GM18505 (cell line): ENCODE measurements at regions not wholly inside any gene's neighbourhood (a gene's known extent, or its start where the extent isn't known, plus 50 kb on each side); places are given as distances from the start of the nearest gene placed in this dataset.

Experiments
- ATAC-seq: cut with Tn5 transposase; IDR thresholded peaks from one replicate; pipeline ENCODE4 v1.9.1; 2021; ENCODE audit not compliant: unreplicated experiment
- POLR2A ChIP-seq: IDR thresholded peaks from 4 replicates; pipeline ENCODE4 v1.6.1; 2011; ENCODE audit warnings: borderline replicate concordance; ENCODE audit not compliant: insufficient read depth, insufficient read length; ENCODE audit errors: extremely low read depth

DNA sequence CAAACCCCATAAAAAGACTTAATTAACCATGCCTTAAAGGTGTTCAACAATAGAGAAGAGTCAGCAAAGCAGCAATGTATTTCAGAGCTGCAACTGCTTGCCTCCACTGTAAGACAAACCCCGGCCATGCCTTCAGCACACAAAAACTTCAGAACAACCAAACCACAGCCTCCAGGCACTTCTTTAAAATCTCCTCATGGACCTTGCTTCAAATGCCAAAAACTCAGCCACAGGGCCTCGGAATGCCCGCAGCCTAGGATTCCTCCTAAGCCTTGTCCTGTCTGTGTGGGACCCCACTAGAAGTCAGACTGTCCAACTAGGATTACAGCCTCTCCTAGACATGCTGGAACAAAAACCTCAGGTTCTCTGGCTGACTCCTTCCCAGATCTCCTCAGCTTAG, 208.1 kb upstream of the DUSP10 start:
- no peak for ATAC-seq
- no peak for TF ChIP-seq POLR2A

DNA sequence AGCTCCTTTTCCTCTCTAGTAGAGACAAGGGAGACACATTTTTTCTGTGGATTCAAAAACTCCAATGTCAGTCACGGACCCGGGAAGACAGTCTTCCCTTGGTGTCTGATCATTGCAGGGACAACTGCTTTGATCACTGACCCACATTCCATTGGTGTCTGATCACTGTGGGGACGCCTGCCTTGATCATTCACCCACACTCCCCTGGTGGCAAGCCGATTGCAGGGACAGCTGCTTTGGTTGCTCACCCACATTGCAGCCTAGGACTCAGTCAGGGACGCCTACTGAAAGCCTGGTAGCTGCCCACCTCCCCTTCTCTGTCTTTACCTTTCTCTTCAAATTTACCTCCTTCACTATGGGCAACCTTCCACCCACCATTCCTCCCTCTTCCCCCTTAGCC, 206.6 kb upstream of the DUSP10 start:
- no peak for TF ChIP-seq POLR2A
- no peak for ATAC-seq

DNA sequence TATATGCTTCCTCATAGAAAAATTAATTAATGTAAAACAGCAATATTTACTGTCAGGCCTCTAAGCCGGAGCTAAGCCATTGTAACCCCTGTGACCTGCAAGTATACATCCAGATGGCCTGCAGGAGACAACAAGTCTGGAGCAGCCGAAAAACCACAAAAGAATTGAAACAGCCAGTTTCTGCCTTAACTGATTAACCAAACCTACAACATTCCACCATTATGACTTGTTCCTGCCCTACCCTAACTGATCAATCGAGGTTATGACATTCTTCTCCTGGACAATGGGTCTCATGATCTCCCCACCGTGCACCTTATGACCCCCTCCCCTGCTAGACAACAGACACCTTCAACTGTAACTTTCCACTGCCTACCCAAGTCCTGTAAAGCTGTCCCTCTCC, 205.8 kb upstream of the DUSP10 start:
- no peak for ATAC-seq

DNA sequence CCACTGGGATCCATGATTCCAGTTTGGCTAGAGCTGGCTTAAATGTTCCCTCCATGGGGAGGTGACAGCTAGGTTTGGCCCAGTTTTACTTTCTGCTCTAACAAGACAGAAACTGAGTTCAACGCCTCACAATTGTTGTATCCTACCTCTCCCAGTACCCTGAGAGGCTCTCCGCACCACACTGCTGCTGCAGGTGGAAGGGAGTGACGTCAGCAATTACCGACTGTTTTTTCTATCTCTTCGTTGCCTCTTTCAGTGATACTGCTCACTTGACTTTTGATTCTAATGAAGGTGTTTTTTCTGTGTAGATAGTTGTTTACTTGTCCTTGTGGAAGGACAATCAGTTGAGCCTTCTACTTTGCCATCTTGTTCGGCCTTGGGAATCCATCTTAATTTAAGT, 204.9 kb upstream of the DUSP10 start:
- ATAC-seq, result no peak
- TF ChIP-seq POLR2A, result no peak

More for the DNA sequence above, 205.8 kb upstream of the DUSP10 start:
- no peak for TF ChIP-seq POLR2A

GRCh38 chr1:221945669-221946068, 203.8 kb upstream of the DUSP10 start:
- ATAC-seq, result no peak
- TF ChIP-seq POLR2A, result no peak

DNA sequence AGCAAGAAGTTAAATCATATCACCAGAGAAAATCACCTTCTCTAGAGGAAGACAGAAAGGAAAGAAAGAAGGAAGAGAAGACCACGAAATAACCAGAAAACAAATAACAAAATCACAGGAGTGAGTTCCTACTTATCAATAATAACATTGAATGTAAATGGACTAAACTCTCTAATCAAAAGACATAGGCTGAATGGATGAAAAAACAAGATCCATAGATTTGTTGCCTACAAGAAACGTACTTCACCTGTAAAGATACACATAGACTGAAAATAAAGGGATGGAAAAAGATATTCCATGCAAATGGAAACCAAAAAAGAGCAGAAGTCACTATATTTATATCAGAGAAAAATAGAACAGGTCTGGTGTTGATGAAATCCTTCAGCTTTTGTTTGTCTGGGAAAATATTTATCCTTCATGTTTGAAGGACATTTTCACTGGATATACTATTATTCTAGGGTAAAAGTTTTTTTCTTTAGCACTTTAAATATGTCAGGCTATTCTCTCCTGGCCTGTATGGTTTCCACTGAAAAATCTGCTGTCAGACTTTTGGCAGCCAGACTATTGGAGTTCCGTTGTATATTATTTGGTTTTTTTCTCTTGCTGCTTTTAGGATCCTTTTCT, 202.5 kb upstream of the DUSP10 start:
- ATAC-seq, result no peak
- no peak for TF ChIP-seq POLR2A

DNA sequence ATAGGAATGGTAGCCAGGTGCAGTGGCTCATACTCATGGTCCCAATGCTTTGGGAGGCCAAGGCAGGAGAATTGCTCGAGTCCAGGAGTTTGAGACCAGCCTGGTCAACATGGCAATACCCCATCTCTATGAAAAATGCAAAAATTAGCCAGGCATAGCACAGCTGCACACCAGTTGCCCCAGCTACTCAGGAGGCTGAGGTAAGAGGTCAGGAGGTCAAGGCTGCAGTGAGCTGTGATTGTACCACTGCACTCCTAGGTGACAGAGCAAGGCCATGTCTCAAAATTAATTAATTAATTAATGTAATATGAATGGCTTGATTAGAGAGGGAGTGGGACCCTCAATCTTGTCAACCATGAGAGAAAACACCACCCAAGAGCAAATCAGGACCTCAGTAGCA, 198.7 kb upstream of the DUSP10 start:
- TF ChIP-seq POLR2A, result no peak
- no peak for ATAC-seq

DNA sequence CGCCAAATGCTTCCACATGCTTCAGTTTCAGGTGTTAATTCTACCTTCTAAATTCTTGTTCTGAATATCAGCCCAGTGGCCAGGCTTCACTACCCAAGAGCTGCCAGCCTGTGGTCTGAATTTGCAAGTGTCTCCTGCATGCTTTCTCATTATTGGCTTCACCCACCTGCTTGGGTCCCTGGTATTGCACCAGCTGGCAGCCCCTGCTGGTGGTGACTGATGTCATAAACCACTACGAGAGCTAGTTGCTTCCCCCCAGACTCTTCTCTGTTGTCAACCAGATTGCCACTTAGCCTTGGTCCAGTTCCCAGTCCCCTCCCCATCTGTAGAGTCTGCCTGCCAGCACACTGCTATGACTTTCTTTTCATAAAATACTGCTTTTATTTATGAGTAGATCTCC, 197.7 kb upstream of the DUSP10 start:
- peak; percentile 80 for ATAC-seq
- TF ChIP-seq POLR2A, result no peak

- TF ChIP-seq POLR2A, result no peak
- peak; percentile 39 for ATAC-seq
Observed at GRCh38 chr1:221937155-221937953, 195.5 kb upstream of the DUSP10 start.

DNA sequence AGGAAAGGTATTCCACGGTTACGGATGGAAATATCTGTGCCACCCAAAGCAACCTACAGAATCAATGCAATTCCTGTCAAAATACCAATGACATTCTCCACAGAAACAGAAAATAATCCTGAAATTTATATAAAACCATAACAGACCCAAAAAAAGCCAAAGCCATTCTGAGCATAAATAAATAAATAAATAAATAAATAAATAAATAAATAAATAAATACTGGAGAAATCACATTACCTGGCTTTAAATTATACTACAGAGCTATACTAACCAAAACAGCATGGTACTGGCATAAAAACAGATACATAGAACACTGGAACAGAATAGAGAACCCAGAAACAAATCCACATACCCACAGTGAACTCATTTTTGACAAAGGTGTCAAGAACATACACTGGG, 191.9 kb upstream of the DUSP10 start:
- ATAC-seq, result no peak
- no peak for TF ChIP-seq POLR2A

GRCh38 chr1:221926441-221926840, 184.6 kb upstream of the DUSP10 start:
- no peak for TF ChIP-seq POLR2A
- ATAC-seq, result no peak

- no peak for ATAC-seq
- TF ChIP-seq POLR2A, result no peak
Observed at GRCh38 chr1:221925947-221926346, 184.1 kb upstream of the DUSP10 start.

- ATAC-seq, result no peak
- no peak for TF ChIP-seq POLR2A
Observed at GRCh38 chr1:221923929-221924598, 182.2 kb upstream of the DUSP10 start.

DNA sequence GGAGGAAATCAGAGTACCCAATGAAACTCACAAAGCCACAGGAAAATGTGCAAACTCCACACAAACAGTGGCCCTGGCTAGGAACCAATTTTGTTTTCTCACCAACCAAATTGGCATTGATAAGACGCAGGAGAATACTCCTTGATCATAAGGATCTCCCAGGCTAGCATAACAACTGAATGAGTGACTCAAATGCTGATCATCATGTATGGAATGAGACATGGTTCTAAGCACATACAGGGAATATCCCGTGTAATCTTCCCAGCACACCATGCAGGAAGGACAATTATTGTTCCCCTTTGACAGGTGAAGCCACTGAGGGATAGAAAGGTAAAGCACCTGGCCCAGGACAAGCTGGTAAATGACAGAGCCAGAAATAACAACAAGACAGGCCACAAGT, 180.0 kb upstream of the DUSP10 start:
- no peak for ATAC-seq
- no peak for TF ChIP-seq POLR2A
